Cardiac muscle cell (in vitro differentiated cells and primary cell): ENCODE measurements at regions not wholly inside any gene's neighbourhood (a gene's known extent, or its start where the extent isn't known, plus 50 kb on each side); places are given as distances from the start of the nearest gene placed in this dataset.
A peak's percentile ranks its signal among the peaks of the same experiment; 100 is the strongest.
"Not testable (repeated sequence)": the region's sequence is repeated elsewhere in the genome, so short reads cannot be mapped to it uniquely, and the experiment has no call there.

Experiments
- DNase-seq, 2 donors: peaks; one replicate each; pipeline versions ENCODE4 v3.0.0 to v3.0.0-alpha.2; 2010 to 2017; ENCODE audit warnings: low read depth in 1 of 2, low spot score in 1 of 2
- H3K27ac ChIP-seq: fragments of 200-600 bp; sonication (generic); 2 replicates; pipeline ENCODE4 v1.5.1; 2016
- H3K27me3 ChIP-seq: fragments of 200-600 bp; sonication (generic); 2 replicates; pipeline ENCODE4 v1.6.0; 2016; ENCODE audit warnings: control low read depth
- H3K36me3 ChIP-seq: fragments of 200-600 bp; sonication (generic); 2 replicates; pipeline ENCODE4 v1.5.1; 2016; ENCODE audit warnings: control low read depth
- H3K4me1 ChIP-seq: fragments of 200-600 bp; sonication (generic); 2 replicates; pipeline ENCODE4 v1.8.1; 2017; ENCODE audit warnings: low read depth, mild to moderate bottlenecking, mixed run types
- H3K4me3 ChIP-seq: fragments of 200-600 bp; sonication (generic); 2 replicates; pipeline ENCODE4 v1.5.1; 2016; ENCODE audit warnings: mild to moderate bottlenecking
- H3K9me3 ChIP-seq: fragments of 200-600 bp; sonication (generic); 2 replicates; pipeline ENCODE4 v1.5.1; 2017; ENCODE audit warnings: low read depth, mild to moderate bottlenecking, control low read depth
- CTCF ChIP-seq: IDR thresholded peaks from 2 replicates; pipeline ENCODE4 v1.5.1; 2012; ENCODE audit warnings: low read depth, mild to moderate bottlenecking, low read length

- DNase-seq = peak in 1 of 2 donors; percentile 13
- Histone ChIP-seq H3K4me1 (no peaks in the 10 kb centered on the region), H3K4me3 (no peak overlapping the region), H3K36me3 (no peaks in the 10 kb centered on the region), H3K27me3 (no peaks in the 10 kb centered on the region), H3K9me3 (no peaks in the 10 kb centered on the region), H3K27ac (no peak overlapping the region)
- no peak for TF ChIP-seq CTCF
Measured at GRCh38 chr7:13757841-13758240, 231.6 kb downstream of the ETV1 start.

- H3K27ac ChIP-seq, H3K4me1 ChIP-seq, H3K27me3 ChIP-seq, DNase-seq, H3K36me3 ChIP-seq, H3K9me3 ChIP-seq, H3K4me3 ChIP-seq: not testable (repeated sequence)
Measured at GRCh38 chr7:13765853-13766252, 223.6 kb downstream of the ETV1 start.

- H3K27ac ChIP-seq = no peak overlapping the region
- H3K4me3 ChIP-seq = no peak overlapping the region
- H3K36me3 ChIP-seq = no peaks in the 10 kb centered on the region
- no peak for DNase-seq
- H3K4me1 ChIP-seq = no peaks in the 10 kb centered on the region
- H3K9me3 ChIP-seq = no peaks in the 10 kb centered on the region
- no peaks in the 10 kb centered on the region for H3K27me3 ChIP-seq
- no peak for TF ChIP-seq CTCF
Measured at GRCh38 chr7:13770305-13770704, 219.2 kb downstream of the ETV1 start.

- Histone ChIP-seq H3K27me3 (no peaks in the 10 kb centered on the region), H3K4me1 (no peaks in the 10 kb centered on the region), H3K36me3 (no peaks in the 10 kb centered on the region), H3K9me3 (no peaks in the 10 kb centered on the region), H3K27ac (no peak overlapping the region), H3K4me3 (no peak overlapping the region)
- no peak for DNase-seq
- TF ChIP-seq CTCF = no peak
Measured at GRCh38 chr7:13774976-13775375, 214.5 kb downstream of the ETV1 start.

- Histone ChIP-seq H3K27me3 (no peaks in the 10 kb centered on the region), H3K4me1 (no peaks in the 10 kb centered on the region), H3K27ac (no peak overlapping the region), H3K9me3 (no peaks in the 10 kb centered on the region), H3K4me3 (no peak overlapping the region), H3K36me3 (no peaks in the 10 kb centered on the region)
- DNase-seq = no peak
- TF ChIP-seq CTCF = no peak
Measured at GRCh38 chr7:13777242-13777641, 212.2 kb downstream of the ETV1 start.

GRCh38 chr7:13778967-13779366 lies 210.5 kb downstream of the ETV1 start:
- TF ChIP-seq CTCF = no peak
- no peak overlapping the region for H3K4me3 ChIP-seq
- H3K36me3 ChIP-seq = no peaks in the 10 kb centered on the region
- no peaks in the 10 kb centered on the region for H3K27me3 ChIP-seq
- H3K9me3 ChIP-seq = no peaks in the 10 kb centered on the region
- peak in 1 of 2 donors; percentile 10 for DNase-seq
- H3K4me1 ChIP-seq = no peaks in the 10 kb centered on the region
- no peak overlapping the region for H3K27ac ChIP-seq
